NCI-H1417 (cell line): ENCODE measurements at regions not wholly inside any gene's neighbourhood (a gene's known extent, or its start where the extent isn't known, plus 50 kb on each side); places are given as distances from the start of the nearest gene placed in this dataset.

Source experiments
- DNase-seq, 3 experiments: peaks; one replicate each; lab custom pipeline; 2025; lab: John Stamatoyannopoulos, UW

DNA sequence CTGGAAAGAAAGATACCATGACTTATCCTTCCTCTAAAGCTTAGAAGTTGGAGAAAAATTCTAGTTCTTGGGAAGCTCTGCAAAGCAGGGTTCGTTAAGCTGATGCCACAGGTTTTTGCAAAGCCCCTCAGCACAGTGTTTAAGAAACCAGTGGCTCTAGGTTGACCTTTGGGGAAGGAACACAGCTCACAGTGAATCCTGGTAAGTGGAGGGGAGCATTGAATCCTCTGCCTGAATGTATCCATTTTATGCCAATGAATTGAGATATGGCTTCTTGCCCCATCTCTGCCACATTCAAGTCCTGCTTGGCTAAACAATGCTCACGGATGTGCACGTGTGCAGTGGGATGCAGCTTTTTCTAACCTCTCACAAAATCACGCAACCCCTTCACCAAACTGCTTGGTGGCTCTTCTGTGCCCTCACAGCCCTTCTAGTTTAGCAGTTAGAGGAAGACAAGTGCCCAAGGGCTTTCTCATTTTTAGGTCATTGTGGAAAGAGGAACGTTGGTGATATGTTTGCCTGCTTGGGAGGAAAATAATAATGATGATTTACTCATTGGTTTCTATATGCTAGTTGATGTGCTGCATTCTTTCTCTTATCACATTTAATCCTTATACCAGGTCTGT, 111.3 kb downstream of the DAD1 start:
- DNase-seq: no peak

DNA sequence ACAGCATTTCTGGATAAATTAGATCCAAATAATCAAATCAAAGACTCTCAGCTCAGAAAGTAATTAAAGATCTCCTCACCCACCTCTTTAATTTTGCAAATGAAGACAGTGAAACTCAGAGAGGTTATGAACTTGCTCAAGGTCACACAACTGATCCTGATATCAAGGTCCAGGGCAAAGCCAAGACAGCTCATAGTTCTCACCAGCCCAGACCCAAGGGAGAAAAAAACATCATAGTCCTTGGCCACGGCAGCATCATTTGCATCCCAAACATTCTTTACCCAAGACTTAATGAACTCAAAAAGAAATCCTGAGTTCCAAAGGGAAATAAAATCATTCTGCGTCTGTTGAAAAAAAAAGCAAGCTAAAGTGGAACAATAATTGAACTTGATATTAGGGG, 112.1 kb downstream of the DAD1 start:
- DNase-seq: no peak

DNA sequence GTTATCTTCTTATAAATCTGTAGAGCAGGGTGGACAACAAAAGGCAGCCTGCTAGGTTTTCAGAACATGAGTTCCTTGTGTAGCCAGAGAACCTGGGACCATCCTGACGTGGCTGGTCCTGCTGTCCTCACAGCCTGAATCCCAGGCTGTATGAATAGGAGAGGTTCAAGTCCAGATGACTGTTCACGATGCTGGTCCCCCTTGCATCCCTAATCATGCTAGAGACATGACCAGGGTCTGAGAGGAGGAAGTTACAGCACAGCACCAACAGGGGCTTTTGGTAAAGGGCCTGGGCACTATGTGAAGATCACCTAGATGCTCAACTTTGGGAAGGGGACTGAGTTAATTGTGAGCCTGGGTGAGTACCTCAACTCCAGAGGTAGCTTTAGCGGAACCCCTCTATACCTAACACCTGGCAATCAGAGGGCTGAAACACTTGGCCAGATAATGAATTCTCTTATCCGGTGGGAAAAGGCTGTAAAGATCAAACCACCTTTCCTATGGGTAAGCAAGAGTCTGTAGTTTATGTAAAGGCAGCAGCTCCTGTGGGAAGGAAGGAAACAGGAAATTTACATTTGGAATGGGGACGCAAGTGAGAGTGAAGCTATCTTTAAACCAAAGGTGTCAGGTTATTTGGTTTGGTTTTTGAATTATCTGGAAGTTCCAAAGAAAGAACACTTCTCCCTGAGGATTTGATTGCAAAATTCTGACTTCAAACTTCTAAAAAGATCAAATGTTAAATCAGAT, 112.8 kb downstream of the DAD1 start:
- no peak for DNase-seq

DNA sequence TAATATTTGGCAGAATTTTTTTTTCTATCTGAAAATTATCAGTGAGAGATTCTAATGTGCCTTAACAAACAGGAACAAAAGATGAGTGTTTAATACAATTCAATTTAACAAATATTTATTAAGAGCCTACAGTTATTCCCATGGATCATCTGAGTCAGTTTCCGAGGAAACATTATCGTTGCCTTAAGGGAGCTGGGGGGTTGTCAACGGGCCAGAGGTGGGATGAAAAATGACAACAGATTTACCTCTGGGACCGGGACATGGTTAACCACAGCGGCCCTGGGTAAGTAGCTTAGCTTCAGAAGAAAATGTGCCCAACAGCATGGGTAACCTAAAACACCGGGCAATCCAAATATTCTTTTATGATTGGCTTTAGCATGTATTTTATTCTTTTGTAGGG, 113.6 kb downstream of the DAD1 start:
- DNase-seq: no peak

DNA sequence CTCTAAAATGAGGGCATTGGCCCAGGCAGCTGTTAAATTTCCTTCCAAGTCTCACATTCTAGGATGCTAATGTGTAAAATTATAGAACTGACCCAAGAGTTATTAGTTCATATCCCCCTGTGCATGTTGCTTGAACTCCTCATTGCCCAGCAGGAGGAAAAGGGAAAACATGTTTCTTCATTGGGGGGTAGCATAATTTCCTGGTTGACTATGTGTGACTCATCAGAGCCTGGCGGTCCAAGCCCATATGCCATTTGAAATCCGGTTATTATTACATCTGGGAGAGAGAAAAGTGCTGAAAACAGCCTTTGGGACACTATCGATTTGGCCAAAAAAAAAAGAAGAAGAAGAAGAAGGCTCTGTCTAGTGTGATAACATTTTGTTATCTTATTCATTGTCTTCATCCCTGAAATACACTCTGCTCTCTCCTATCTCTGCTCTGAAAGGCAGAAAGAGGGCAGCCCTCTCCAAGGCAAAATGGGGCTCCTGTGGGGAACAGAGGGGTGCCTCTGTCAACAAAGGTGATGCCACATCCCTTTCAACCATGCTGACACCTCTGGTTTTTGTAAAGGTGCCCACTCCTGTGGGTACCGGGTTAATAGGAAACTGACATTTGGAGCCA, 114.2 kb downstream of the DAD1 start:
- no peak for DNase-seq

DNA sequence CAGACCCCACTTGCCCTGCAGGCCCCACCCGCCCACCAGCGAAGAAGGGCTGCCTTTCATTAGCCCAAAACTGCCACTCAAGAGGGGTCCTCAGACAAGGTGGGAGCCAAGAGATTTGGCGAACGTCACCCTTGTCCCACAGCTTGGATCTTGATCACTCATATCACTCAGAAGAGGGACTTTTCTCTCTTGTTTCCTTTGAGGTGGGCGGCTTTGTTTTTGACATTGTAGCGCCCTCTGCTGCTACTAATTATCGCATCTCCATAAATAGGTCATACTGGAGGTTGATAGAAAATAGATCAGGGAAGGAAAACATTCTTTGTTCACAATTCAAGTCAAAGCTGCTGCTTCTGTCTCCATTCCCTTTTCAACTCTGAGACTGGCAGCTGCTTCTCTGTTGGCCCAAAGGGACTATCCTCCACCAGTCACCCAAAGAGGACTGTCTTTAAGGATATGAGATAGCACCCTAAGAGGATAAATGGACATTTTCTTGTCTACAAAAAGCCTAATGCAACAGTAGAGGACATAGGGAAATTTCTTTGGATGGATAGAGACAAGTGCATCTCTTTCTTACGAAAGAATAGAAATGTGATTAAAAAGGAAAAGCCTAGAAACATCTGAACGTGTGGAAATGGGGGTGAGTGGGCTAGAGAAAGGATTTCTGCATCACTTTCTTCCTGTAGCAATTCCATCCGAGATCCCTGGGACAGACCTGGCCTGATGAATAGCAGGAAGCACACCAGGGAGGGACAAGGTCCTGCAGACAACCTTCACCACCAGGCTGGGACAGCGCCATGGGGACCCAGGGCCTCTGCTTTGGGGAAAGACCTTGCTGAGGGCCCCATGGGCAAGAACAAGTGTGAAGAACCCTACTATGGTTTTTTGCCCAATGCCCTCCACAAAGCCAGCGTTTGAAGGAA, 115.8 kb downstream of the DAD1 start:
- DNase-seq: peak in 2 of 3 experiments; percentile 12 to 47

DNA sequence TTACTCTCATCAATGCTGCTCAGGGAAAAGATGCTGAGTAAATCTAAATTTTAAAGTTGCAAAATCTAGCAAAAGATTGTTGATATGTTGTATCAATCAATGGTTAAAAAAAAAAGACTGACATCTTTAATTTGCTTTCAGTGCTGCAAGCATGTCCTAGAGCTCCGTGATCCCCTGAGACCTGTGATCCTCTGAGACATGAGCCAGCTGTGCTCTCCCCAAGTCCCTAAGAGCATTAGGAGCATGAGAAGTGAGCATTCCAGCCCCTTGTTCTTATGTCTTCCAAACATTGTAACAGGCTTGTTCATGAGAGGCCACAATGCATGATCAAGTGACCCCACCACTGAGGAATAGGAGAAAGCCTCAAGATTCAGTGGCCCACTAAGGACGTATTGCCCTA, 116.6 kb downstream of the DAD1 start:
- no peak for DNase-seq

DNA sequence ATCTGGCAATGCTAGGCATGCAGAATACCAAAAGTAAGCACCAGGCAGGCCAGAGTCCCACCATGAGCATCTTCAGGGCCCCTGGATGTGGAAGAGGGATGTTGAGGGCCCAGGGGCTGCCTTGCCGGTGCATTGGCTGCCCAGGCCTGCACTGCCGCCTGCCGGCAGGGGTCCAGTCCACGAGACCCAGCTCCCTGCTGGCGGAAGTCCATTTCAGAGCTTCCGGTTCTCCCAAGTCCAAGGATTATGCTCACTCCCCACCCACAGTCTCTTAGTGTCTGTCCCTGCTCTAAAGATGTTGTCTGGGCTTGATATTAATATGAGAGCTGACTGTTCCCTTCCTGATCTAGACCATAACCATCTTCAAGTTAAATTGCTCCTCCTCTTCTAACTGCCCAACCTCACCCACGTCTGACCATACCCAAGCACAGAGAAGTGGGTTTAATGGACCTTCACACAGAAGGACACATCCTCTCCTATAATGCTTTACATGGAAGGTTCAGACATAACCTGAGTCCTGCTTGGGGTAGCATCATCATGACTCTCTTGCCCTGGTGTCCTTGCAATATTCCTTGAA, 117.4 kb downstream of the DAD1 start:
- no peak for DNase-seq

DNA sequence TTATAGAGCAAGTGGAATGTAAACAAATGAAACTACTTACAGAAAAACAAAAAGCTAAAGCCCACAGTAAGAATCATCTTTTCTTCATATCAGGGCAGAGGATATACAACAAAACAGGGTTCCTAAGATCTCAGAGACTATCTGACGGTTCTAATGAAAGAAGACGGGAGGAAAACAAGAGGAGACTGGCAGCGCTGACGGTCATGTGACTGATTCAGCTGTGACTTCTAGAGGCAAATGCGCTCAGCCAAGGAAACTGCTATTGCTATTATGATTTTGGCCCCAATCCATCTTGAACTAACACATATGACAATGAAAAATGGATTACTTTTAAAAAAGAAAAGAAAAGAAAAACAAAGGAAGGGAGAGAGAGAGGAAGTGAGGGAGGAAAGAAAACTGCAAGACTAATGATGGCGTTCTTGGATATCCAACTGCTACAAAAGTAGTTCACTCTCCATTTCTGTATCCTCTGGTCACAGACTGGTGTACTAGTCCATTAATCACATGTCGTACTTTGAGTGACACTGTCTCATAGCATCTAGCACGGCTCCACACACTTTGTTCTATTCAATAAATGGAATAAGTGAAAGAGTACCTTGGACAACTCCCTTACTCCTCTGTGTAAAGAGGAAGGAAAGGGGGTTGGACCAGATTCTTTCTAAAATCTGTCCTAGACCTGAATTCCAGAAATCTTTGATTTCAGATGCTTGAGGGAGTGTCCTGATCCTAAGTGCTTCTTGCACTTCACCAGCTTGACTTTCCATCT, 119.3 kb downstream of the DAD1 start:
- no peak for DNase-seq

DNA sequence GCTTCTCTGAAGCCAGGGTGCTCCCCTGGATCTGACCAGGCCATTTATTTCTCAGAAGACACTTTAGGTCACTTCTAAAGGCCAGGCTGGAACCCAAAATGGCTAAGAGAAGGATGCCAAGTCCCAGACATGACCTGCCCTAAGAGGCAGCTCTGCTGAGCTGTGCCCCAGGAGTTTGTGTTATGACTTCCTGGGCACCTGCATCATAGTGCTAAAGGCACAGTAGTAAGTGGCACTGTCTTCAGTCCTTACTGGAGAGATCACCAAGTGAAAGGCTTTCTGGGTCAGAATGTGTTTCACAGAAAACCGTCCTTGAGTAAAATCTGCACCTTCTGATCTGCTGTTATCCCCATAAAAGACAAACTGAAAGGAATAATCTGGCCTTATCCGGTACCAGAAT, 120.2 kb downstream of the DAD1 start:
- no peak for DNase-seq

DNA sequence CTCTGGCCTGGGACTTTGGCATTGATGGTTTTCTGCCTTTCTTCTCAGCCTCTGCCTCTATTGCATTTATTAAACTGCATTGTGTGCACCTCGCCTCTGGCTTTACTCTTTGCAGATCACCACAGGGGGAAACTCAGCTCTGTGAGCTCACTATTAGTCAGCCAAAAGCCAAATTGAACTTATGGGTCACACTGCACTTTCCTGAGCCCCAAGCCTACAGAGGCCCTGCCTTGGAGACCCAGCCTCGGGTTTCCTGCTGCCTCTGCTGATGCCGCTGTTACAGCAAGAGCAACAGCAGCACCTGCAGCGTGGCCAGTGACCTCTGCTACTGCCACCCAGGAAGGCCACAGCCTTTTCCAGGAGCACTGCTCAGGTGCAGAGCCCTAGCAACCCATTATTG, 122.5 kb downstream of the DAD1 start:
- no peak for DNase-seq

DNA sequence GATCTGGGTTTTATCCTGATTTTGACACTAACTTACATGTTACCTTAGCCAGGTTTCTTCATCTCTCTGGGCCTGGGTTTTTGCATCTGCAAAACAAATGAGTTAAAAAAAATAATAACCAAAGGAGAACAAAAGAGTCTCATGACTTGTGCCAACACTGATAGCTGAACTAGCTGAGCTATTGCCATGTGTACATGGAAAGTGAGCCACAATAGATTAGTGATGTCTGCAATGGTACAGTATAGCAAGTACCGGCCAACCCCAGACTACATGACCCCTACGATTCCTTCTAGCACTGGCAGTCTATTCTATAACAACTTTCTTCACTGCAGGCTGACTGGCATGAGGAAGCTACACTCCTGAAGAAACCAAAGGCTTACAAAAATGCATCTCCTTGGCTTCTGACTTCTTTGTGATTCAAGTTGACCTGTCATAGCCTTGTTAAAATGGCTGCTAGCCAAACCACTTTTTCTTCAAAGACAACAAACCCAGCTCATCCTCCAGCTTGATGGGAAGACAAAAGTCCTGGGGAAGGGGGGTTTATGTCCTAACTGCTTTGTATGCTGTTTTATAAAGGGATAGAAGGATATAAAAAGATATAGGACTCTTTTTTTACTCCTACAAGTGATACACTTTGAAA, 123.7 kb downstream of the DAD1 start:
- DNase-seq: no peak

DNA sequence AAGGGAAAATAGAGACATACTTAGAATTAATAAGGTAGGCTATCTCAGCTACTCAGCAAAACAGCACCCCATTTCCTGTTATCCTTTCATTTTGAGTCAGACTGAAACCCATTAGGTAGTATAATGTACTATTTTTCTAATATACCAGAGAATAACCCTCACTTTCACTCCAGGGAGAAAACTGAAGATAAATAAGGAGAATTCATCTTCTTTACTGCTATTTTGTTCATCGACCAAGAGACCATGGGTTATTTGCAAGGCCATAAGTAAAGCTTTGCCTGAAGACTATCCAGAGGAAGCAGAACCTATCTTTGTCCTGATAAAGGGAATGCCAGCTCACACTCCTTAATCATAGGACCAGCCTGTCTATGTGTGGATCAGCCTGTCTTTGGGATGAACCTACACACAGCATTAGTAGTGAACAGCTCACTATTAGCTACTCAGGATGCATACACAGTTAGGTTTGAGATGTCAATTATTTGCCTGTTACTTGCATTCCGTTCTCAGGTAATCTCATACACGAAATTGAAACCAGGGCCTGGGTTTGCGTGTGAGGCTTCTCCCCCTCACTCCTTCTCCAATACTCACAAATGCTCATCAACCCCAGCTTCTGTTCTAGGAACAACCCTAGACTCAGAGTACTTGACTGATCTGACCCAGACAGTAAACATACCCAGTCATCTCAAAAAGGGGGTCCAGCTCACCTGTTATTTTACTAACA, 124.4 kb downstream of the DAD1 start:
- no peak for DNase-seq

DNA sequence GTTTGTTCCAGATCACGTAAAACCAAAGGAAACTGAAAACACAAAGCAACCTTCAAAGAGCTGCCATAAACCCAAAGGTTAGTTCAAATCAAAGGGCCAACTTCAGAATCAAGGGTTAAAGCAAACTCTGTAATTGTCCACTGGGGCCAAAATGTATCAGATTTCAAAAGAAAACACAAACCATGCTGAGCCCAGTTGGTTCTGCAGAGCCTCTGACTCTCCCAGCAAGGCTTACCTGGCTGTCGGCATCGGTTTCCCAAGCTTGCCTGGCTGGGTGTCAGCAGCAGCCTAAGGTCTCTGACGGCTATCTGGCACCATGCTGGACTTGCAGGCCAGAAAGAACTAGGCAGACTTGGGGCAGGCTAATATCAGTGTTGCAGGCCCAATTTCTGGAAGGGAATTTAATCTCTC, 125.3 kb downstream of the DAD1 start:
- DNase-seq: no peak

DNA sequence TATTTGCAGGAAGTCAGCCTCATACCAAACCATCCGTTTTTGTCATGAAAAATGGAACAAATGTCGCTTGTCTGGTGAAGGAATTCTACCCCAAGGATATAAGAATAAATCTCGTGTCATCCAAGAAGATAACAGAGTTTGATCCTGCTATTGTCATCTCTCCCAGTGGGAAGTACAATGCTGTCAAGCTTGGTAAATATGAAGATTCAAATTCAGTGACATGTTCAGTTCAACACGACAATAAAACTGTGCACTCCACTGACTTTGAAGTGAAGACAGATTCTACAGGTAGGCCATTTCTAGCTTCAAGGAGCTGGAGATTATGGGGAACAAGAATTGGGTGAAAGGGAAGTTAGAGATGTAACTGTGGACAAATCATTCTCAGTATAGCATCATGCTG, 126.1 kb downstream of the DAD1 start:
- no peak for DNase-seq

DNA sequence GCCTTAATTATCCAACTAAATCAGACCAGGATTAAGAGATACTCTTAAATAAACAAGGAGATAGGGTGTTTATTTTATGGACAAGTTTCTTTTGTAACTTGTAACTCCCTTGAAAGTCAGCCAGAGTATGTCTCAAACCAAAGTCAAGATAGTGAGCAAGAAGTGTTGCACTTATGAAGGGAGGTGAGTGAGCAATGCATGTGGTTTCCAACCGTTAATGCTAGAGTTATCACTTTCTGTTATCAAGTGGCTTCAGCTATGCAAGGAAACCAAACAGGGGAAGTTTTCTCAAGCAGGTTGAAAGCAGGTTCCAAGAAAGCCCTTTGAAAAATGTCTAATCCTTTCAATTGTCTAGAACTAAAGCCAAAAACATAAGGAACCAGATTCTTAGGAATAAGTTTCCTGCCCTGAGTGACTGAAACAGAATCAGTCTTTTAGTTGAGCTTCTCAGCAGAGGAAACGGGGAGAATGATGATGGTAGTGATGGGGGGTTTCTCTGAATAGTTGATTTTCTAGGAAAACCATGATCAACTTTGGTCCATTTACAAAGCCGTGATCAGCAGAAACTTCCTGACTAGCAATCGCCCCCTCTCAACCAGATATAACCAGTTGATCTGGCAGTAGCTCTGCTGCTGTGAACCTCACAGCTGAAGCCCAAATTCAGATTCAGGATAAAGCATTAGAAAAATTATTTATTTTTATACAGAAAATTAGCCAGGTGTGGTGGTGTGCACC, 128.4 kb downstream of the DAD1 start:
- DNase-seq: no peak

DNA sequence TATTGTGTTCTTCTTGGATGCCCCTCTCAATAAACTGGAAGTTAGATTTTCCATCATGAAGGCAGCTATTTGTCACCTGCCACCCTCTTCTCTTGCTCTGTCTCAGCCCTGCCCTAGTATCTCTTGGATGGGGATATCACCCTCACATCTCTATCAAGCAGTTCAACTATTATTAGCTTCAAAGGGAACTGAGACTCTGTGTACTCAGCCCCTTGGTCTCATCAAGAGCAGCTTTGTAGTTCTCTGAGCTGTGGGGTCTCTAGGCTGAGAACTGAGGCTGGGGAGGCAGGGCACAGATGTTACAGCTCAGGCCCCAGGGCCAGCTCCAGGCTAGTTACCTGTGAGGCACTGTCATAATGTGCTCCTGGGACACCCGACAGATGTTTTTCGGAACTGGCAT, 130.3 kb downstream of the DAD1 start:
- DNase-seq: no peak

DNA sequence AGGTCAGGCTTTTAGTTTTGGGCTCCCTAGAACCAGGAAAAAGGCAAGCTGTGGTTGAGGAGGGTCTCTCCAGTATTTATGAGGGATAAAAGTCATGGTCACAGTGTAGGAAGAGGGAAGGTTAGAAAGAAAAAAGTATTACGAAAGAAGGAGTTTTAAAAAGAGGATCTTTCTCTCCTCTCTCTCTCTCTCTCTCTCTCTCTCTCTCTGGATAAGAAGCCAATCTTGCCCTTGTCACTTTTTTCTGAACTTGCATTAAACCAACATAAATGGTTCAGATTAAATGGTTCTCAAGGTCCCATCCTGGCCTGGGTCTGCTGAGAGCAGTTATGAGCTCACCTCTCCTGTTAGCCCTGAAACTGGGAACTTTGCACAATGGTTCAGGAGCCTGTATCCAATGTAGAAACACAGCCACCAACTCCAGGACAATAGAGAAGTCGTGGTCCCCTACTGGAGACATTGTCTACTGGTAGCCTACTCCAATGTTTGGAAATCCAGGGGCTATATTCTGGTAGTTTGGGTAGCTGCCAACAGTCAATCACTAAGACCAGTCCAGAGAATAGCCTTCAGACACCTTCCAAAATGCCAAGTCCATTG, 131.9 kb downstream of the DAD1 start:
- no peak for DNase-seq

DNA sequence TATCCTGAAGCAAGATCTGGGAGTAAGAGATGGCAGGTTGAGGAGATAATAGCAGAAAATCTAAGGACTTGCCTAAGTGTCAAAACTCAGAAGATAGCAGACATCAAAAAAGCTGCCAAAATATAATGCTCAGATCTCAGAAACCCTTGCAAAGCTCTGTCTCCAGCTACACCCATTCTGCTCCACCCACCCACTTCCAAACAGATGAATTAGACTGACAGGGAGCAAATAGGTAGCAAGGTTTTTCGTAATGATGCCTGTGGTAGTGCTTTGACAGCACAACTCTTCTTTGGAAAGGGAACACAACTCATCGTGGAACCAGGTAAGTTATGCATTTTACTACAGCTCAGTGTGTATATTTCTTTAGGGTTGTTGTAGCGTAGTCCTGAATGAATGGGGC, 132.6 kb downstream of the DAD1 start:
- DNase-seq: no peak
